GM21526 (cell line): ENCODE measurements at regions not wholly inside any gene's neighbourhood (a gene's known extent, or its start where the extent isn't known, plus 50 kb on each side); places are given as distances from the start of the nearest gene placed in this dataset.

ENCODE experiments used
- ATAC-seq: cut with Tn5 transposase; IDR thresholded peaks from one replicate; pipeline ENCODE4 v1.9.1; 2021; ENCODE audit warnings: moderate library complexity; ENCODE audit not compliant: unreplicated experiment, low FRiP score

GRCh38 chr5:40292006-40292405 is 387.7 kb upstream of the PTGER4 start:
- no peak for ATAC-seq

DNA sequence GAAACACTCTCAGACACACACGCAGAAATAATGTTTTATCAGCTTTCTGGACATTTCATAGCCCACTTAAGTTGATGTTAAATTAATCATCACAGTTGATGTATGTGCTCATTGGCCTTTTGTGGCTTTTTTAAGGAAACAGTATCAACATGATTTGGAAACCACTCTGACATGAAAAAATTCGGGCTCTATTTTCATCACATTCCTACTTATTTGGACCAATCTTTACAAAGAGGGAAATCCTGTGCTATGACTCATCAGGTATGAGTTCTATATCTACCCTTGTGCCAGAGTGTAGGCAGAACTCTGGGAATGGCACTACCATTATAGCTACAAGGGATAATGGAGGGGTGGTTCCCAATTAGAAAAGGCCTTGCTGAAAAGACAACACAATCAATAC is 388.4 kb upstream of the PTGER4 start:
- ATAC-seq = no peak

GRCh38 chr5:40288800-40289485 is 390.8 kb upstream of the PTGER4 start:
- ATAC-seq = no peak

GRCh38 chr5:40284863-40285262 is 394.9 kb upstream of the PTGER4 start:
- no peak for ATAC-seq

GRCh38 chr5:40278881-40279280 is 400.8 kb upstream of the PTGER4 start:
- ATAC-seq = no peak

DNA sequence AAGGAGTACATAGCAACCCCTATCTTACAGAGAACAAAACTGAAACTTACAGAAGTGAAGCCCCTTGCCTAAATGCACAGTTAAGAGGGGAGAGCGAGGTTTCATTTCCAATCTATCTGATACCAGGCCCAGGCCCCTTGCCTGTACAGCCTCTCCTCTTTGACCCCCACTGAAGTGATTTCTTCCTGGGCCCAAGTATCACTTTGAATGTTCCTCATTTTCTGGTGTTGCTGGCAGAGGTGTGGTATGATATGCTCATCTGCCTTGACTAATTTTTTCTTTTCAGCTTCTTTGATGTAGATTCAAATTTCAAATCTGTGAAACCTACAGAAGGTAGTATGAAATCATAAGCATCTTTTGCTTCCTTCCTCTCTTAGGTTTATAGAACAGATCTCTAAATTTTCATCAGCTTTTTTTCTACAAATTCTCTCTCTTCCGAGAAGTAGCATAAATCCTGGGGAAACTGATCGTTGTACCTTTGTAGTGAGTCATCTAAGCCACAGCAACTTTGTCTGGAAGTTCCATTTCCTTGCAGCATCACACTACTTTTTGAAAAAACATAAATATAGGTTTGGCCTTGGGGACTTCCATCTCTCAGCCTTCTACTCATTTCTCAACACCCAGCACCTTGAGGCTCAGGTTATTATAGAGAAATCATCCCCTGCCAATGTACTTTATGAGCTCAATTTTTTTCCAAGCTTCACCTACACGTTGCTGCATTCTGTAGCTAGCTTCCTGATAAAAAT is 402.4 kb upstream of the PTGER4 start:
- peak; percentile 92 for ATAC-seq

GRCh38 chr5:40276426-40277102 is 403.2 kb upstream of the PTGER4 start:
- peak; percentile 17 for ATAC-seq

DNA sequence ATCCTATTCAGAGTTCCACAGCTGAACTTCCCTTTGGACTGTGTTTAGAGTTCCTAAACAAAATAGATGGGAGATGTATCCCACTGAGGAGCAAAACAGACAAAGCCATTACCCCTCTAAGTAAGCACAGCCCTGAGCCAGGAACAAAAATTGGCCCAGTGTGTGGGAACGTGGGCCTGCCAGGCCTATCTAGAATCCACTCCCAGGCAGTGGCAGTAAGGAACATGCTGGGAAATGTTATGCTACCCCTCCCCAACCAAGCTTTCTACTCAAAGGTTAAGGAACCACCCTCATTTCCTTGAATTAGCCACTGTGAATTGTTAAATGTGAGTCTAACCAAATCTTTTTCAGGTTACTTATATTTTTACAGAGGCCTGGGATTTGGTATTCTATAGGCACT is 405.1 kb upstream of the PTGER4 start:
- no peak for ATAC-seq

DNA sequence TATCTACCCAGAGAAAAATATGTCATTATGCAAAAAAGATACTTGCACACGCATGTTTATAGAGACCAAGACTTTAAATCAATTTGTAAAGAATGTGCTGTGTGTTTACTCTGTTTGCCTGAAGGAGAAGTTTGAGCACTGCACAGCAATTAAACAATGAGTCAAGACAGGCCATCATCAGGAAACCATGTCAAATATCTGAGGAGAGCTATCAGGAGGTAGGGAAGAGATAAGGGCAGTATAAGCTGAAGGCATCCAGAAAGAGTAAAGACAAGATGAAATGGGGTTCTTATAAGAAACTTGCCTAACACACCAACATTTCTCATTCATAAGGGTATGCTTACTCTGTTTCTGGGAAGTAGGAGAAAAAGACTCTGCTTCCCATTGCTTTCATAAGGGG is 405.8 kb upstream of the PTGER4 start:
- ATAC-seq = no peak

DNA sequence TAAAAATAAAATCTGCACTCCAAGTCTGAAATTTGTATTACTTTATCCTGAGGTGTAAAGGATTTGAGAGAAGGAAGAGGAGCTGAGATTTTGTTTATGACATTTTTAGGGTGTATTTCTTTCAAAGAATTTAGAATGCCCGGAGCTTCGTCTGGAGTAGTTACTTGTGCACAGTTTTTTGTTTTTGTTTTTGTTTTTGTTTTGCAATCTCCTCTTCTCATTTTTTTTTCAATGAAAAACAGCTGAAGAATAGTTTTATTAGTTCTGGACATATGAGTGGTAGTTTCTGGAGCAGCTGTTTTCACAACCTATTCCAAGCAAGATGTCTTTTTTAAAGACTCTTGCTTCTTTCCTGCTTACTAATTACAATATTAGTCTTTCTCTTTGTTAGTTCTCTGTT is 408.2 kb upstream of the PTGER4 start:
- ATAC-seq = no peak

GRCh38 chr5:40270274-40270845 is 409.4 kb upstream of the PTGER4 start:
- no peak for ATAC-seq

DNA sequence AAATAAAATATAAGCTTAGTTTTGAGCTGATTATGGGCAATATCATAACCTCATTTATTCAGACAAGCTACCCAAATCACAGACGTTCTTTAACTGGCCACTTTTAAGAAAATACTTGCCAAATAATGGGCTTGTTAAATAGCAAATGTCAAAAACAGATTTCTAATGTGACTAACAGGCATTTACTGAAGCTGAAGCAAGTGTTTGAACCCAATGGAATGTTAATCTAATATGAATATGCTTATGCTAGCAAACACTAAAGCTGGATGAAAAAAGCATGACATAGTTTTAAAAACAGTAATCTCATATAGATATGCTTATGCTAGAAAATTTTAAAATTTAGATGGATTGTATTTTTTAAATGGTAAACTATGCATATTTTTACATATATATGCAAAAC is 411.6 kb upstream of the PTGER4 start:
- no peak for ATAC-seq

- ATAC-seq = no peak
Measured at GRCh38 chr5:40266952-40267351, 412.8 kb upstream of the PTGER4 start.

DNA sequence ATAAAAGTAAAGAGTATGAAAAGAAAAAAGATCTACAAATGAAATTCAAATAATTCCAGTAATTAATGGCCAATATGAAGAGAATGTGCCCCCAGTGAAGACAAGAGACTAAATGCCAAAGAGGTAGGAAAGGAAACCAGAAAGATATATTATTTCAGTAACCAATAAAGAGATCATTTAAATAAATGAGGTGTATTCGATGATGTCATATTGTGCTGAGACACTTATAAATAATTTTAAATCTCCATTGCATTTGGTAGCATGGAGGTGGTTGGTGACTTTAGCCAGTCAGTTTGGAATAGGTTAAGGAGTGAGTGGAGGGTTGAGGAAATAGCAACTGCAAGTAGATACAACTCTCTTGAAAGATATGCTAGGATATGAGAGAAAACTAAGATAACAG is 417.7 kb upstream of the PTGER4 start:
- ATAC-seq = no peak

DNA sequence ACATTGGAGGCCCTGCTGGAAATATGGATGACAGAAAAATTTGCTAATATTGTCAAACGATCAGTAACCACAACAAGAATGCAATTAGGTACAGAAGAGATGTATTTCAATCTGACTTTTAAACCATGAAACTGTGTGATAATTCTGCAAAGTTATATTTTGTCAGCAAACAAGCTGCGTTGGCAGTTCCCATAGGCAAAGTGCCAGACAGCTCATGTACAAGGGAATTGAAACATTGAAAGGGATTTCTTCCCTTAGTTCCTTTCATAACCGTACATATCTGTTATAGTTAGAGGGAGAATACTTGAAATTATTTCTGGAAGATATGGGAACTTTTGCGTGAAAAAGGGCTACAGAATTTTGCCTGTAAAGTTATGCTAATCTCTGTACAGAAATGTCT is 419.4 kb upstream of the PTGER4 start:
- ATAC-seq = no peak

DNA sequence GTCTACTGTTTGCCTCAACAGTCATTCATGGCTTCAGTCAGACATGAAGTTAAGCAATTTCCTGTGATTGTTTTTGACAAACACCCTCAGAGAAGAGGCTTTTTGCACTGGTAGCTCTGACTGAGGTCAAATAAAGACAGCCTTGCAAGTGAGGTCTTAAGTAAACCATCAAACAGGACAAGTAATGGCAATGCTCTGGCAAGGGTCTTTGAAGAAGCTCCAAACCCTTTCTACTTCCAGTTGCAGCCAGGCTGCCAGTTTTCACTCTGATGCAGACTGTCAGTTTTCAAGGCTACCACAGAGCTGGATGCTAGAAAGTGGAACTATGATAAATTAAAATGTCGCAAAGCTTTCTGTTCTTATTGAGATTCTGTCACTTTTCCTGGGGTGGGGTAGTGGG is 421.5 kb upstream of the PTGER4 start:
- no peak for ATAC-seq

GRCh38 chr5:40240671-40241070 is 439.0 kb upstream of the PTGER4 start:
- ATAC-seq = no peak

- no peak for ATAC-seq
Measured at GRCh38 chr5:40240111-40240510, 439.6 kb upstream of the PTGER4 start.

DNA sequence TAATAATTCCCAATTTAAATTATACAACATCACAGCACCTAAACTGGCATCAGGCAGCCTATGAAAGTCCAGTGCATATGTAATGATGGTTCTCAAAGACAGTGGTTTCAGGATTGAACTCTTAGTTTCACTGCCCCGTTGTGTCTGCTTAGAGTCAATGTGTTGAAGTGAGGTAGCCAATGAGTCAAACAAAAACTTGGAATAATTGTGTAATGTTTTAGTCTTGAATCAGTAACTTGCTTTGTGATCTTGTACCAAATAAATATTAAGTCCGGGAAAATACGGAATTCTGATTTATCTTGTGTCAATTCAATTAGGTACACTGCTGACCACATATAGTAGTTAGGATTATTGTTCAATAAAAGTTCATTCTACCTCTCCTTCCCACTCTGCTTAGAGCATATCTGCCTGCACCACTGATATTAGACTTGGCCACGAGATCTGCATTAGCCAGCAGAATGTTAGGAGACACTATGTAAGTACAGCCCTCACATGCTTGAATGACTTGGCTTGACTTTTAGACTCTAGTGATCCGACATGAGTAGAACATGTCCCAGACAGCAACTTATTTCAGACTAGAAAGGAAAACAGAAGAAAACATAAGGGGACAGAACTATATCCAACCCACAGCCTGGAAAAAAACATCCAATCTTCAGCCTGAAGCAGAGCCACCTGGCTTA is 441.5 kb upstream of the PTGER4 start:
- ATAC-seq = no peak

GRCh38 chr5:40235471-40236400 is 444.0 kb upstream of the PTGER4 start:
- ATAC-seq = no peak
